SU-DHL-6 (cell line): ENCODE measurements at regions not wholly inside any gene's neighbourhood (a gene's known extent, or its start where the extent isn't known, plus 50 kb on each side); places are given as distances from the start of the nearest gene placed in this dataset.

ENCODE experiments used
- H2AFZ ChIP-seq: fragments of 200-600 bp; sonication (generic); 2 replicates; pipeline ENCODE4 v1.6.1; 2014; ENCODE audit warnings: low read depth, mild to moderate bottlenecking, moderate library complexity, mixed read lengths, antibody characterized with exemption, low read length; ENCODE audit not compliant: severe bottlenecking
- H3F3A ChIP-seq: fragments of 200-600 bp; shearing (Covaris generic); 2 replicates; pipeline ENCODE4 v1.6.0; 2016; ENCODE audit warnings: antibody characterized with exemption, mild to moderate bottlenecking; ENCODE audit not compliant: insufficient read depth
- H3K27ac ChIP-seq: fragments of 200-600 bp; sonication (generic); 2 replicates; pipeline ENCODE4 v1.5.1; 2016; ENCODE audit warnings: low read depth, mild to moderate bottlenecking, low read length, moderate library complexity, mixed read lengths
- H3K27me3 ChIP-seq: fragments of 200-600 bp; sonication (generic), shearing (Covaris generic); 2 replicates; pipeline ENCODE4 v1.6.0; 2014; ENCODE audit warnings: mild to moderate bottlenecking, low read length
- H3K36me3 ChIP-seq: fragments of 200-600 bp; sonication (generic); 2 replicates; pipeline ENCODE4 v1.6.1; 2014; ENCODE audit warnings: mild to moderate bottlenecking, low read length, mixed read lengths
- H3K4me2 ChIP-seq: fragments of 300-600, 200-600 bp; shearing (Covaris generic), sonication (generic); 2 replicates; pipeline ENCODE4 v1.6.0; 2014; ENCODE audit warnings: low read length, low read depth, mild to moderate bottlenecking; ENCODE audit not compliant: poor library complexity, severe bottlenecking
- H3K4me3 ChIP-seq: fragments of 200-600 bp; sonication (generic); 2 replicates; pipeline ENCODE4 v1.5.1; 2014; ENCODE audit warnings: antibody characterized with exemption, low read length, mild to moderate bottlenecking, mixed read lengths; ENCODE audit not compliant: insufficient read depth, poor library complexity, severe bottlenecking
- H3K79me2 ChIP-seq: fragments of 200-600 bp; sonication (generic); 2 replicates; pipeline ENCODE4 v1.6.1; 2014; ENCODE audit warnings: mild to moderate bottlenecking, low read length, moderate library complexity; ENCODE audit not compliant: insufficient read depth
- H3K9ac ChIP-seq: fragments of 200-600 bp; sonication (generic); 2 replicates; pipeline ENCODE4 v1.7.0; 2014; ENCODE audit warnings: mild to moderate bottlenecking, low read length
- H3K9me2 ChIP-seq: fragments of 200-600 bp; sonication (generic); replicated peaks from 2 replicates; pipeline ENCODE4 v1.6.1; 2014; ENCODE audit warnings: low read length; ENCODE audit not compliant: insufficient read depth
- H3K9me3 ChIP-seq: fragments of 200-600 bp; sonication (generic); 2 replicates; pipeline ENCODE4 v1.6.1; 2014; ENCODE audit warnings: low read length, mixed read lengths; ENCODE audit not compliant: insufficient read depth
- H4K20me1 ChIP-seq: fragments of 200-600 bp; sonication (generic); 2 replicates; pipeline ENCODE4 v1.6.1; 2014; ENCODE audit warnings: low read depth, mild to moderate bottlenecking, antibody characterized with exemption, low read length, moderate library complexity, mixed read lengths
- CTCF ChIP-seq: fragments of 200-600 bp; sonication (generic); IDR thresholded peaks from one replicate; pipeline ENCODE4 v1.5.1; 2017; ENCODE audit warnings: antibody characterized with exemption, mild to moderate bottlenecking, low read length, moderate library complexity; ENCODE audit not compliant: insufficient read depth, poor library complexity, severe bottlenecking
- EZH2phosphoT487 ChIP-seq: fragments of 200-600 bp; sonication (generic), shearing (Covaris generic); conservative IDR thresholded peaks from 2 replicates; pipeline ENCODE4 v1.6.1; 2018; ENCODE audit warnings: mild to moderate bottlenecking, antibody characterized with exemption, low read length, moderate library complexity, mixed read lengths

- Histone ChIP-seq H3K27me3 (no peaks in the 10 kb centered on the region), H3F3A (no peaks in the 10 kb centered on the region), H3K9me2 (no peaks in the 10 kb centered on the region), H3K36me3 (no peaks in the 10 kb centered on the region), H3K27ac (no peak overlapping the region), H3K79me2 (no peaks in the 10 kb centered on the region), H3K4me2 (no peak overlapping the region), H2AFZ (no peak overlapping the region), H3K4me3 (no peak overlapping the region), H3K9me3 (no peaks in the 10 kb centered on the region), H3K9ac (no peak overlapping the region), H4K20me1 (no peaks in the 10 kb centered on the region)
- no peak for TF ChIP-seq EZH2phosphoT487
- no peak for TF ChIP-seq CTCF
Measured at GRCh38 chr3:111336511-111336910, 205.5 kb upstream of the CD96 start.

- H3F3A ChIP-seq: no peaks in the 10 kb centered on the region
- no peaks in the 10 kb centered on the region for H3K9me2 ChIP-seq
- H3K4me2 ChIP-seq: no peak overlapping the region
- no peaks in the 10 kb centered on the region for H4K20me1 ChIP-seq
- no peak for TF ChIP-seq EZH2phosphoT487
- peak; percentile 79 for TF ChIP-seq CTCF
- H3K9ac ChIP-seq: no peak overlapping the region
- no peak overlapping the region for H2AFZ ChIP-seq
- no peak overlapping the region for H3K27ac ChIP-seq
- H3K27me3 ChIP-seq: no peaks in the 10 kb centered on the region
- H3K36me3 ChIP-seq: no peaks in the 10 kb centered on the region
- no peak overlapping the region for H3K4me3 ChIP-seq
- no peaks in the 10 kb centered on the region for H3K9me3 ChIP-seq
- H3K79me2 ChIP-seq: no peaks in the 10 kb centered on the region
Measured at GRCh38 chr3:111338059-111338698, 203.8 kb upstream of the CD96 start.

- no peaks in the 10 kb centered on the region for H3K9me3 ChIP-seq
- H3K27ac ChIP-seq: no peak overlapping the region
- no peaks in the 10 kb centered on the region for H3F3A ChIP-seq
- no peak overlapping the region for H3K9ac ChIP-seq
- no peak overlapping the region for H3K4me3 ChIP-seq
- H3K27me3 ChIP-seq: no peaks in the 10 kb centered on the region
- H3K36me3 ChIP-seq: no peaks in the 10 kb centered on the region
- H4K20me1 ChIP-seq: no peaks in the 10 kb centered on the region
- no peaks in the 10 kb centered on the region for H3K9me2 ChIP-seq
- no peak for TF ChIP-seq CTCF
- TF ChIP-seq EZH2phosphoT487: no peak
- H2AFZ ChIP-seq: no peak overlapping the region
- no peaks in the 10 kb centered on the region for H3K79me2 ChIP-seq
- H3K4me2 ChIP-seq: no peak overlapping the region
Measured at GRCh38 chr3:111339017-111339416, 203.0 kb upstream of the CD96 start.
